ENCODE measurements at regions not wholly inside any gene's neighbourhood (a gene's known extent, or its start where the extent isn't known, plus 50 kb on each side); places are given as distances from the start of the nearest gene placed in this dataset.

GRCh38 chr17:10899281-10899680 is 61.4 kb upstream of the PIRT start:
- DNase-seq (ENCODE audit: low spot score) = no peak
- TF ChIP-seq CTCF (IDR thresholded peaks at IDR 0.05) = no peak
- Mint-ChIP-seq H3K4me1 (ENCODE audit: low read depth) (no peaks in the 10 kb centered on the region), H3K27ac (ENCODE audit: unreplicated experiment) (no peak overlapping the region), H3K4me3 (ENCODE audit: unreplicated experiment) (no peak overlapping the region), H3K27me3 (ENCODE audit: low read depth) (no peaks in the 10 kb centered on the region), H3K36me3 (ENCODE audit: low read depth) (no peaks in the 10 kb centered on the region), H3K9me3 (ENCODE audit: low read depth) (peaks cover 3% of the 10 kb centered on the region)

- no peaks in the 10 kb centered on the region for H3K4me1 Mint-ChIP-seq (ENCODE audit: low read depth)
- H3K27me3 Mint-ChIP-seq (ENCODE audit: low read depth) = no peaks in the 10 kb centered on the region
- TF ChIP-seq CTCF (IDR thresholded peaks at IDR 0.05) = no peak
- H3K27ac Mint-ChIP-seq (ENCODE audit: unreplicated experiment) = no peak overlapping the region
- H3K9me3 Mint-ChIP-seq (ENCODE audit: low read depth) = peaks cover 6% of the 10 kb centered on the region
- H3K4me3 Mint-ChIP-seq (ENCODE audit: unreplicated experiment) = no peak overlapping the region
- no peak for DNase-seq (ENCODE audit: low spot score)
- H3K36me3 Mint-ChIP-seq (ENCODE audit: low read depth) = no peaks in the 10 kb centered on the region
These were observed 56.3 kb upstream of the PIRT start for GRCh38 chr17:10894220-10894619.

GRCh38 chr17:10888858-10889257 is 51.0 kb upstream of the PIRT start:
- H3K27ac Mint-ChIP-seq (ENCODE audit: unreplicated experiment) = no peak overlapping the region
- no peak overlapping the region for H3K4me3 Mint-ChIP-seq (ENCODE audit: unreplicated experiment)
- no peak for DNase-seq (ENCODE audit: low spot score)
- peaks cover 12% of the 10 kb centered on the region for H3K9me3 Mint-ChIP-seq (ENCODE audit: low read depth)
- no peak for TF ChIP-seq CTCF (IDR thresholded peaks at IDR 0.05)
- H3K27me3 Mint-ChIP-seq (ENCODE audit: low read depth) = no peaks in the 10 kb centered on the region
- H3K36me3 Mint-ChIP-seq (ENCODE audit: low read depth) = no peaks in the 10 kb centered on the region
- H3K4me1 Mint-ChIP-seq (ENCODE audit: low read depth) = no peaks in the 10 kb centered on the region
